Activated naive CD4-positive, alpha-beta T cell treated with anti-CD3 and anti-CD28 coated beads, Interleukin-2, amount 10 ng/mL, durations not matched to agents 7 days and 5 days (primary cell): ENCODE measurements at regions not wholly inside any gene's neighbourhood (a gene's known extent, or its start where the extent isn't known, plus 50 kb on each side); places are given as distances from the start of the nearest gene placed in this dataset.
"Not testable (repeated sequence)": the region's sequence is repeated elsewhere in the genome, so short reads cannot be mapped to it uniquely, and the experiment has no call there.

Experiments
- CTCF ChIA-PET: fragments of 350-600 bp; sonication (Branson Sonifier 250); formaldehyde crosslinking; loops from one replicate; lab custom pipeline; 2021; ENCODE audit warnings: antibody characterized with exemption; lab: Charles Lee
- DNase-seq: peaks from one replicate; pipeline ENCODE4 v3.0.0-alpha.2; 2020
- H3K27ac Mint-ChIP-seq: one replicate; pipeline ENCODE4 v1.8.0; 2021; ENCODE audit warnings: mild to moderate bottlenecking, moderate library complexity, mixed read lengths
- H3K27me3 Mint-ChIP-seq: one replicate; pipeline ENCODE4 v1.8.0; 2021; ENCODE audit warnings: mild to moderate bottlenecking, mixed read lengths
- H3K36me3 Mint-ChIP-seq: one replicate; pipeline ENCODE4 v1.8.0; 2021; ENCODE audit warnings: mixed read lengths
- H3K4me1 Mint-ChIP-seq: one replicate; pipeline ENCODE4 v1.8.0; 2021; ENCODE audit warnings: mixed read lengths
- H3K4me3 Mint-ChIP-seq: one replicate; pipeline ENCODE4 v1.8.0; 2021; ENCODE audit warnings: mild to moderate bottlenecking, moderate library complexity, mixed read lengths
- H3K9me3 Mint-ChIP-seq: one replicate; pipeline ENCODE4 v1.8.0; 2021; ENCODE audit warnings: mixed read lengths

- no peaks in the 10 kb centered on the region for H3K27me3 Mint-ChIP-seq
- peak overlapping the region; percentile 87 for H3K27ac Mint-ChIP-seq
- peak overlapping the region; percentile 22 for H3K4me3 Mint-ChIP-seq
- DNase-seq: no peak
- peaks cover 11% of the 10 kb centered on the region for H3K9me3 Mint-ChIP-seq
- CTCF ChIA-PET: interaction anchor here (0.7 kb wide), 1 partner anchor 10 kb away, joined by 3 read pairs; no protein-coding TSS in a partner anchor
- H3K4me1 Mint-ChIP-seq: peaks cover 55% of the 10 kb centered on the region
- H3K36me3 Mint-ChIP-seq: peaks cover 42% of the 10 kb centered on the region
Observed at GRCh38 chr6:149138699-149139294, 178.7 kb upstream of the TAB2 start.

GRCh38 chr6:149139782-149140136 lies 177.8 kb upstream of the TAB2 start:
- CTCF ChIA-PET: interaction anchor here (0.7 to 1.4 kb wide), 6 partner anchors 11 to 292 kb away, joined by 3 to 6 read pairs (median 4); no protein-coding TSS in a partner anchor
- no peak for DNase-seq
- H3K27ac Mint-ChIP-seq: peak overlapping the region; percentile 99
- H3K4me1 Mint-ChIP-seq: peaks cover 61% of the 10 kb centered on the region
- H3K4me3 Mint-ChIP-seq: peak overlapping the region; percentile 72
- peaks cover 48% of the 10 kb centered on the region for H3K36me3 Mint-ChIP-seq
- peaks cover 13% of the 10 kb centered on the region for H3K9me3 Mint-ChIP-seq
- H3K27me3 Mint-ChIP-seq: no peaks in the 10 kb centered on the region

- H3K4me1 Mint-ChIP-seq: peaks cover 64% of the 10 kb centered on the region
- peak overlapping the region; percentile 99 for H3K27ac Mint-ChIP-seq
- CTCF ChIA-PET: interaction anchor here (1.0 to 1.4 kb wide), 5 partner anchors 45 to 291 kb away, joined by 3 to 6 read pairs (median 5); no protein-coding TSS in a partner anchor
- peaks cover 13% of the 10 kb centered on the region for H3K9me3 Mint-ChIP-seq
- H3K27me3 Mint-ChIP-seq: no peaks in the 10 kb centered on the region
- peak; percentile 78 for DNase-seq
- peaks cover 50% of the 10 kb centered on the region for H3K36me3 Mint-ChIP-seq
- peak overlapping the region; percentile 72 for H3K4me3 Mint-ChIP-seq
Observed at GRCh38 chr6:149140137-149140909, 177.2 kb upstream of the TAB2 start.

GRCh38 chr6:149140910-149141290 lies 176.6 kb upstream of the TAB2 start:
- H3K27ac Mint-ChIP-seq: peak overlapping the region; percentile 99
- peaks cover 55% of the 10 kb centered on the region for H3K36me3 Mint-ChIP-seq

GRCh38 chr6:149142924-149143429 lies 174.5 kb upstream of the TAB2 start:
- no peak overlapping the region for H3K27ac Mint-ChIP-seq
- H3K27me3 Mint-ChIP-seq: no peaks in the 10 kb centered on the region
- H3K4me1 Mint-ChIP-seq: peaks cover 81% of the 10 kb centered on the region
- DNase-seq: no peak
- peaks cover 26% of the 10 kb centered on the region for H3K9me3 Mint-ChIP-seq
- peaks cover 62% of the 10 kb centered on the region for H3K36me3 Mint-ChIP-seq
- CTCF ChIA-PET: no interaction called here
- H3K4me3 Mint-ChIP-seq: no peak overlapping the region

More at GRCh38 chr6:149140910-149141290, 176.6 kb upstream of the TAB2 start:
- CTCF ChIA-PET: interaction anchor here (1.3 to 1.4 kb wide), 3 partner anchors 45 to 291 kb away, joined by 3 to 5 read pairs (median 3); no protein-coding TSS in a partner anchor
- peaks cover 68% of the 10 kb centered on the region for H3K4me1 Mint-ChIP-seq
- no peaks in the 10 kb centered on the region for H3K27me3 Mint-ChIP-seq
- peak overlapping the region; percentile 72 for H3K4me3 Mint-ChIP-seq
- no peak for DNase-seq
- peaks cover 18% of the 10 kb centered on the region for H3K9me3 Mint-ChIP-seq

GRCh38 chr6:149145800-149146199 lies 171.7 kb upstream of the TAB2 start:
- Mint-ChIP-seq H3K36me3 (peaks cover 79% of the 10 kb centered on the region), H3K9me3 (peaks cover 44% of the 10 kb centered on the region), H3K4me1 (peaks cover 84% of the 10 kb centered on the region)
- H3K27ac Mint-ChIP-seq, H3K27me3 Mint-ChIP-seq, H3K4me3 Mint-ChIP-seq, DNase-seq, CTCF ChIA-PET: not testable (repeated sequence)

- Mint-ChIP-seq H3K36me3 (peaks cover 80% of the 10 kb centered on the region), H3K4me1 (peaks cover 82% of the 10 kb centered on the region), H3K27ac (peak overlapping the region; percentile 86), H3K9me3 (peaks cover 51% of the 10 kb centered on the region), H3K27me3 (no peaks in the 10 kb centered on the region), H3K4me3 (peak overlapping the region; percentile 3)
- no peak for DNase-seq
- CTCF ChIA-PET: no interaction called here
Observed at GRCh38 chr6:149147195-149147594, 170.3 kb upstream of the TAB2 start.

GRCh38 chr6:149147938-149148718 lies 169.4 kb upstream of the TAB2 start:
- Mint-ChIP-seq H3K4me1 (peaks cover 88% of the 10 kb centered on the region), H3K36me3 (peaks cover 78% of the 10 kb centered on the region), H3K27ac (peak overlapping the region; percentile 84), H3K9me3 (peaks cover 47% of the 10 kb centered on the region), H3K4me3 (no peak overlapping the region), H3K27me3 (no peaks in the 10 kb centered on the region)
- DNase-seq: no peak
- CTCF ChIA-PET: interaction anchor here (0.7 to 1.5 kb wide), 2 partner anchors 19 to 89 kb away, joined by 3 read pairs; no protein-coding TSS in a partner anchor

GRCh38 chr6:149149653-149150052 lies 167.9 kb upstream of the TAB2 start:
- Mint-ChIP-seq H3K9me3 (peaks cover 43% of the 10 kb centered on the region), H3K4me1 (peaks cover 93% of the 10 kb centered on the region), H3K27me3 (no peaks in the 10 kb centered on the region), H3K27ac (no peak overlapping the region), H3K4me3 (no peak overlapping the region), H3K36me3 (peaks cover 78% of the 10 kb centered on the region)
- no peak for DNase-seq
- CTCF ChIA-PET: interaction anchor here (1.5 kb wide), 1 partner anchor 21 kb away, joined by 3 read pairs; no protein-coding TSS in a partner anchor

GRCh38 chr6:149150301-149150700 lies 167.2 kb upstream of the TAB2 start:
- no peak for DNase-seq
- Mint-ChIP-seq H3K4me3 (no peak overlapping the region), H3K27me3 (no peaks in the 10 kb centered on the region), H3K36me3 (peaks cover 79% of the 10 kb centered on the region), H3K27ac (no peak overlapping the region), H3K9me3 (peaks cover 47% of the 10 kb centered on the region), H3K4me1 (peaks cover 93% of the 10 kb centered on the region)
- CTCF ChIA-PET: interaction anchor here (0.9 to 1.2 kb wide), 3 partner anchors 54 to 281 kb away, joined by 3 to 5 read pairs (median 4); no protein-coding TSS in a partner anchor

GRCh38 chr6:149150801-149151398 lies 166.6 kb upstream of the TAB2 start:
- Mint-ChIP-seq H3K36me3 (peaks cover 78% of the 10 kb centered on the region), H3K9me3 (peaks cover 46% of the 10 kb centered on the region), H3K4me1 (peaks cover 92% of the 10 kb centered on the region), H3K27me3 (no peaks in the 10 kb centered on the region), H3K4me3 (no peak overlapping the region), H3K27ac (no peak overlapping the region)
- CTCF ChIA-PET: interaction anchor here (0.9 to 1.2 kb wide), 4 partner anchors 20 to 281 kb away, joined by 3 to 5 read pairs (median 4); no protein-coding TSS in a partner anchor
- DNase-seq: no peak

- DNase-seq: no peak
- Mint-ChIP-seq H3K27ac (peak overlapping the region; percentile 79), H3K9me3 (peaks cover 44% of the 10 kb centered on the region), H3K27me3 (no peaks in the 10 kb centered on the region), H3K4me1 (peaks cover 76% of the 10 kb centered on the region), H3K4me3 (no peak overlapping the region), H3K36me3 (peaks cover 75% of the 10 kb centered on the region)
- CTCF ChIA-PET: interaction anchor here (0.9 to 1.0 kb wide), 2 partner anchors 21 to 68 kb away, joined by 3 read pairs; no protein-coding TSS in a partner anchor
Observed at GRCh38 chr6:149152521-149152920, 165.0 kb upstream of the TAB2 start.

GRCh38 chr6:149153100-149153499 lies 164.4 kb upstream of the TAB2 start:
- Mint-ChIP-seq H3K27ac (peak overlapping the region; percentile 79), H3K27me3 (no peaks in the 10 kb centered on the region), H3K4me3 (no peak overlapping the region), H3K36me3 (peaks cover 81% of the 10 kb centered on the region), H3K9me3 (peaks cover 44% of the 10 kb centered on the region), H3K4me1 (peaks cover 71% of the 10 kb centered on the region)
- no peak for DNase-seq
- CTCF ChIA-PET: interaction anchor here (0.9 to 1.2 kb wide), 2 partner anchors 21 to 68 kb away, joined by 3 to 5 read pairs; no protein-coding TSS in a partner anchor
